GM10266 (cell line): ENCODE measurements at regions not wholly inside any gene's neighbourhood (a gene's known extent, or its start where the extent isn't known, plus 50 kb on each side); places are given as distances from the start of the nearest gene placed in this dataset.

Experiments used
- DNase-seq: peaks from one replicate; pipeline ENCODE4 v3.0.0; 2012; ENCODE audit errors: extremely low spot score
- CTCF ChIP-seq: IDR thresholded peaks from 2 replicates; pipeline ENCODE4 v1.5.1; 2012; ENCODE audit warnings: mild to moderate bottlenecking, low read depth; ENCODE audit not compliant: control insufficient read depth, insufficient read depth; ENCODE audit errors: missing control alignments

GRCh38 chr5:74064911-74065310 is 438.9 kb downstream of the ARHGEF28 start:
- no peak for DNase-seq
- TF ChIP-seq CTCF, result no peak

- no peak for DNase-seq
- TF ChIP-seq CTCF, result no peak
These were observed 438.2 kb downstream of the ARHGEF28 start for GRCh38 chr5:74064225-74064624.

GRCh38 chr5:74063821-74064220 is 437.8 kb downstream of the ARHGEF28 start:
- DNase-seq, result no peak

GRCh38 chr5:74063346-74063745 is 437.4 kb downstream of the ARHGEF28 start:
- no peak for DNase-seq

More at GRCh38 chr5:74063821-74064220, 437.8 kb downstream of the ARHGEF28 start:
- TF ChIP-seq CTCF, result no peak

GRCh38 chr5:74061292-74061691 is 435.3 kb downstream of the ARHGEF28 start:
- no peak for DNase-seq
- no peak for TF ChIP-seq CTCF

More at GRCh38 chr5:74063346-74063745, 437.4 kb downstream of the ARHGEF28 start:
- TF ChIP-seq CTCF, result no peak

GRCh38 chr5:74059706-74060105 is 433.7 kb downstream of the ARHGEF28 start:
- no peak for DNase-seq
- no peak for TF ChIP-seq CTCF

- TF ChIP-seq CTCF, result no peak
- no peak for DNase-seq
These were observed 430.8 kb downstream of the ARHGEF28 start for GRCh38 chr5:74056789-74057164.
